HPDE6-E6E7 (cell line): ENCODE measurements at regions not wholly inside any gene's neighbourhood (a gene's known extent, or its start where the extent isn't known, plus 50 kb on each side); places are given as distances from the start of the nearest gene placed in this dataset.

Source experiments
- DNase-seq: peaks from one replicate; pipeline ENCODE4 v3.0.0; 2011; ENCODE audit warnings: missing footprints; ENCODE audit errors: extremely low spot score

DNA sequence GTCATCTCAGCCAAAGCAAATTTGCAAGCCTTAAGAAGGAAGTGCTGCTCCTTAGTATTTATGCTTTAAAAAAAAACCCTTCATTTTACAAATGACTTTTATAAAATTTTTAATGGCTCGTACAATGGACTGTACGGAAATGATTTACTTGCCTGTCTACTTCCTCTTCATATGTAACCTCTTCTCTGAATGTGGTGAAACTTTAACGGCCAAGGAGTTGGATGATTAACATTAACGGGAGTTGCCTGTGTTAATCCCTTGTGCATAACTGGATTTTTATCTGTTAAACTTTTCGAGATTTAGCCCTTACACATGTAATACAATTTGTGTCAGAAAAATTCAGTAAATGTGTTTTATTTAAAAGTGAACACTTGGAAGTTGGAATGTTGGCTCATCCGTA is 429.4 kb downstream of the TBC1D4 start:
- DNase-seq: no peak

GRCh38 chr13:75050419-75051046 is 431.4 kb downstream of the TBC1D4 start:
- DNase-seq: no peak

DNA sequence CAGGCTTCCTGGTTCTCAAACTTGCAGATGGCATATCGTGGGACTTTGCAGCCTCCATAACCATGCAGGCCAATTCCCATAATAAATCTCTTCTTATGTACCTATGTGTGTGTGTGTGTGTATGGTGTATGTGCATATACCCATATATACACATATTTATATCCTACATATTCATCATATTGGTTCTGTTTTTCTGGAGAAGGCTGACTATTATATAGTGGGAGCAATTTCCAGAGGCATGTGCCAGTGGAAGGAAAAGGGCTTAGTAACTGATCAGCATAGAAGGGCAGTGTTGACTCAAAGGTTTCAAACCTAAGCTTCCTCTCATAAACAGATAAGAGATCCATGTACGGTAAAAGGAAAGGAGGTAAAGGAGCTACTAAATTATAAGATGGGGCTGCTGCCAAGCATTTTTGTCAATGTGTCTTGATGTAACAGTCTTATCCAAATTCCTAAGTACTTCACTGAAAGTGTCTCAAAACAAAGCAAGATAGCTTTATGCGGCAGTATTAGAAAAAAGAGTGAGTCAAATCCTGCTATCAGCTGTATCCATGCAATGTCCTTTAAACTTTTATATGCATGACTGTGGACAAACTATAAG is 432.1 kb downstream of the TBC1D4 start:
- DNase-seq: no peak

GRCh38 chr13:75042807-75043206 is 439.2 kb downstream of the TBC1D4 start:
- DNase-seq: no peak

- no peak for DNase-seq
Measured at GRCh38 chr13:75038393-75039113, 443.4 kb downstream of the TBC1D4 start.

- DNase-seq: no peak
Measured at GRCh38 chr13:75025956-75026355, 456.0 kb downstream of the TBC1D4 start.

- no peak for DNase-seq
Measured at GRCh38 chr13:75024602-75025001, 457.4 kb downstream of the TBC1D4 start.

- no peak for DNase-seq
Measured at GRCh38 chr13:75023609-75024008, 458.4 kb downstream of the TBC1D4 start.

GRCh38 chr13:75021151-75021550 is 460.8 kb downstream of the TBC1D4 start:
- no peak for DNase-seq

DNA sequence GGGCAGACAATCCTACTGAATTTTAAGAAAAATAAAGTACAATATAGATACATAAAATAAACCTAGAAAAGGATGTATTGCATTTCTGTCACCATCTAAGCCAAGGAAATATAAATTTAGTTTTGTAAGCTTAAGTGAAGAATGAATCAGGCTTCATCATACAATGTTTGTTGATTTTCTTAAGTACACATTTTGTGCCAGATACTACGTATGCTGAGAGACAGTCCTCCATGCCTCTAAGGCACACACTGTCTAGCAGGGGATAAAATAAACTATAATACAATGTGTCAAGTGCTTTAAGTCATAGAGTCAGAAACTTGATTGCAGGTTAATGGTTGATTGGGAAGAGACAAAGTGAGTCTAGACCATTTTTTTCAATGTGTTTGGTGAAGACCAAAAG is 465.7 kb downstream of the TBC1D4 start:
- DNase-seq: no peak

GRCh38 chr13:75013818-75014217 is 468.2 kb downstream of the TBC1D4 start:
- DNase-seq: no peak

DNA sequence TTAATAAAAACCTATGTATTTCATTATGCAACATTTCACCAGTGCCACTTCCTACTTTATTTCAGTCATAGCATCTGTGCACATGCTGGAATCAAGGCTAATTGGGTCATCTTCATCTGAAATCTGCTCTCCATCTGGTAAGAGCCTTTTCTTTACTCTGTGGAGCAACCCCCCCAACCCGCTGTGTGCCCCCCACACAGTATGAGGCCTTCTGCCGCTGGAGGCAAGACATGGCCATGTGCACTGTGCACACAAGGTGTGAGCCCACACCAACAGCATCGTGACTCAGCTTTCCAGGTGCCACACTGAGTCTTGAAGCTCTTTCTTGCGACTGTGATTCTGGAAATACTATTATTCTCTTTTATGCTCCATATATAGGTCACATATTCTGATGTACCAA is 471.0 kb downstream of the TBC1D4 start:
- no peak for DNase-seq

DNA sequence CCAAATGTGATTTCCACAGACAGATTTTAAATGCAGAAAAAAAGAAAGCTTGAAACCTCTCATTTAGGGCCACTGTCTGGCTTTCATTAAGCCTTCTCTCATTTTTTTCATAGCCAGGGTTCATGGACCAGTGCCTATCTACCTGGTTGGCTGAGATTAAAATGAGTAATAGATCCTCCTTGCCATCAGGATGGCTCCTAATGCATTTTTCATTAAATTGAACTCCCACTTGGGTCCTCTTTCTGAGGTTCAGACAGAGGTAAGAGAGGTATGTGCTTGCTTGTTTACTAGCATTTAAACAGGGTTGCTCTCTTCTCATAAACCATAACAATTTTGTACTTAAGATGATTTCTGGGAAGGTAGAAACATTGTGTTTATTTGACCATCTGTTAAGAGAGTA is 473.0 kb downstream of the TBC1D4 start:
- DNase-seq: no peak

DNA sequence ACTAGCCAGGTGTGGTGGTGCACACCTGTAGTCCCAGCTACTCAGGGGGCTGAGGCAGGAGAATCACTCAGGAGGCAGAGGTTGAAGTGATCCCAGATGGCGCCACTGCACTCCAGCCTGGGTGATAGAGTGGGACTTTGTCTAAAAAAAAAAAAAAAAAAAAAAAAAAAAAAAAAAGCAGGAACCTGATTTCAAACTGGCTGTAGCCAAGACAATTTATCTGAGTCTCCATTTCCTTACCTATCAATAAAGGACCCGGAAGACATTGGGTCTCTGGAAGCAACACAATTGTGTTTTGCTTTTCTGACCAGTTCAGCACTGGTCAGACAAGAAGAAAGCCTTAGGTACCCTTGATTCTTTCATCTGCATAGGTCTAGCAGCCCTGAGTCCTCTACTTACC is 491.0 kb downstream of the TBC1D4 start:
- no peak for DNase-seq

DNA sequence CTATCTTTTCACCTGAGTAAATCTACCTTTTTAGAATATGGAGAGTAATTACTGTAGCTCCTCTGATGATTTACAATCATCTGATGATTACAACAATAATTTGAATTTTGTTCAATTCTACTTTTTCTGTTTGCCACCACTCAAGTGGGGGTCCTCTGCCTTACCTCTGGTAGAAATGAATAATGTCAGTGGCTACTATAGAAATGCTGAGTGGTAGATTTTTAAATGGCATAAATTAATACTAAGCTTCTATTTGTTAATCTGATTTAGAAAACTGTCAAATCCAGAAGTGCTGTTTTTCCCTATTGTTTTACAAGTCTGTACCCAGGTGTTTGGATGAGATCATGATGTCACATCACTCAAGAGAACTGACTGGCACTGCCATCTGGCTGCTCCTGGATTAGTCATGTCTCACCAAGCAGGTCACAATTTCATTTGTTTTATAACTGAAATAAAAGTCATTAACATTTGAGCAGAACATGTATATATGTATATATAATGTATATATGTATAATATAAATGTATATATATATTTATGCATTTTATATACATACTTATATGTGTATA is 494.8 kb downstream of the TBC1D4 start:
- no peak for DNase-seq

DNA sequence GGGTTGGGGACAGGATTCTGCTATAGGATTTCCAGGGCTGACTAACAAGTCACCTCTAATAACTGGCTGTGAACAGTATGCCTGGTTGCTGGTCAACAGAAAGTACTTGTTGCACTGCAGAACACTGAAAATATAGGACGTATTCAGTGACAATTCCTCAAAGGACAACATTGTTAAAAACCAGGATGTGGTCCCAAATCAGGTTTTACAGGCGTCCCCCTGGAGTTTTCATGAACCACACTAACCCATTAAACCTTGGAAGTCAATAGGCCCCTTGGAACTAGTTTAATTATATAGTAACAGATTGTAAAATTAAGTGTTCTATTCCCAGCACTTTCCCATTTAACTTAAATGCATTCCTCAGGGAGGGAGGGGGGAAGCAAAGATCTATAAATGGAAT is 495.4 kb downstream of the TBC1D4 start:
- no peak for DNase-seq

- no peak for DNase-seq
Measured at GRCh38 chr13:74979703-74980102, 502.3 kb downstream of the TBC1D4 start.

DNA sequence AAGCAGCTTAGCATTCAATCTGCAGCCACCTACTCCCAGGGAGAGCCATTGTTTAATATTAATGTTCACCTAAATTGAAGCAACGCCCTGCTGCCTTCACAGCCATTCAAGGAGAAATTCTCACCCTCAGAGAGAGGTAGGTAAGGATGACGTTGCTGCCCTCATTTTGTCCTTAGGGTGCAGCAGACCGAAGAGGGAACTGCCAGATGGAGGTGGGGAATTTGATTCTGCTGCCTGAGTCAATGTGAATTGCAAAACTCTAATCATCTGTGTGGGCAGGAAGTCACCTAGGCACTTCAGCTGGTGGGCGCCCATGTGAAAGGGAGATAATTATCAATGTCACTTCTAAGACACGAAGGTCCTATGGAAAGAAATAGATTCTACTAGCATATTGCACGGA is 503.4 kb downstream of the TBC1D4 start:
- DNase-seq: no peak

DNA sequence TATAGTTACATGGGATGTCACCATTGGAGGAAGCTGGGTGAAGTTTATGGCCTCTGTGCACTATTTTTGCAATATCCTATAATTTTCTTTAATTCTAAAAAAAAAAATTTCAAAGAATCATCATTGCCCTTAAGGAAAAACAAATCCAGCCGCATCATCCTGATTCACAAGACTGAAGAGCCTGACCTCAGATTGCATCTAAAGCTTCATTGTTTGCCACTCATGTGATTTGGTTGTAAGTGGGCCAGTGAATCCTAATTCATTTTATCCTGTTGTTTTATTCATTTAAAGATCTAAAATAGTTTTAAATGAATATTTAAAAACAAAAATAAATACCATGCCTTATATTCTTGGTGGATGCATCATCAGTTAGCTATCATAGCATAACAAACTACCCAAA is 504.5 kb downstream of the TBC1D4 start:
- DNase-seq: no peak

- DNase-seq: no peak
Measured at GRCh38 chr13:74975111-74975510, 506.9 kb downstream of the TBC1D4 start.

- no peak for DNase-seq
Measured at GRCh38 chr13:74973935-74974879, 507.8 kb downstream of the TBC1D4 start.

DNA sequence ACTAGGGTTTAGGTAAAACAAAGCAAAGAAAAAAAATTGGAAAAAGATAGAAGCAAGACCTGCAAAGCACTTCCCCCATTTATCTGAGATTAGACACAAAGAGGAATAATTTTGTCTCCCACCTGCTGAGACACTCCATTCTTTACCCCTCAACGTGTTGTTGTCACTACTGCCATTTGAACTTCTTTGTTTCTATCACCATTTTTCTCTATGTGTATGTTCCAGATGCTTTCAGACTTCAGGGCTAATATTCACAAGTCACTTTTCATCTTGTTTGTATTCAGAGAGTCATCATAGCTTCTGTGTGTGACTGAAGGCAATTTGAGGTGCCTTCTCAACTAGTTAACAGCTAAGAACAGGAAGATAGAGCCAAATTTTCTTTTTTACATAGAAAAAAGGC is 512.5 kb downstream of the TBC1D4 start:
- DNase-seq: no peak
